CD14-positive monocyte (primary cell): ENCODE measurements at regions not wholly inside any gene's neighbourhood (a gene's known extent, or its start where the extent isn't known, plus 50 kb on each side); places are given as distances from the start of the nearest gene placed in this dataset.

Source experiments
- DNase-seq, 3 donors: peaks; one replicate each; pipeline ENCODE4 v3.0.0-alpha.2; 2011 to 2022
- H2AFZ ChIP-seq: 2 replicates; pipeline ENCODE4 v1.6.0; 2012; ENCODE audit warnings: mild to moderate bottlenecking, low read depth, low read length, inconsistent platforms; ENCODE audit not compliant: insufficient read depth, poor library complexity, severe bottlenecking
- H3K27ac ChIP-seq, 2 donors: 1 replicate in 1 of 2; 2 replicates in 1 of 2; pipeline ENCODE4 v1.5.1; 2012 to 2013; ENCODE audit warnings: low read length in 2 of 2, control low read depth in 1 of 2, inconsistent platforms in 1 of 2, low read depth in 1 of 2, mild to moderate bottlenecking in 1 of 2
- H3K27me3 ChIP-seq, 2 donors: one replicate each; pipeline versions ENCODE4 v1.6.0 to v1.6.1; 2011 to 2013; ENCODE audit warnings: low read length in 2 of 2; ENCODE audit not compliant: control insufficient read depth in 2 of 2, insufficient read depth in 2 of 2
- H3K36me3 ChIP-seq, 2 donors: replicated peaks in 1 of 2; 1 replicate in 1 of 2; 2 replicates in 1 of 2; pipeline versions ENCODE4 v1.5.1 to v1.6.1; 2012 to 2013; ENCODE audit warnings: low read length in 2 of 2, control low read depth in 1 of 2, inconsistent platforms in 1 of 2, mild to moderate bottlenecking in 1 of 2; ENCODE audit not compliant: insufficient read depth in 2 of 2, control insufficient read depth in 1 of 2
- H3K4me1 ChIP-seq, 2 donors: 1 replicate in 1 of 2; 2 replicates in 1 of 2; pipeline versions ENCODE4 v1.5.1 to v1.6.1; 2012 to 2013; ENCODE audit warnings: low read length in 2 of 2, control low read depth in 1 of 2, inconsistent platforms in 1 of 2, mild to moderate bottlenecking in 1 of 2, moderate library complexity in 1 of 2; ENCODE audit not compliant: insufficient read depth in 2 of 2, control insufficient read depth in 1 of 2
- H3K4me2 ChIP-seq: replicated peaks from 2 replicates; pipeline ENCODE3; 2012; ENCODE audit warnings: low read length, moderate library complexity, mild to moderate bottlenecking; ENCODE audit not compliant: poor library complexity, severe bottlenecking; ENCODE audit errors: extremely low read depth
- H3K4me3 ChIP-seq, 3 experiments: fragments of 200-600 bp in 1 of 3; sonication (generic) in 1 of 3; replicated peaks in 1 of 3; 1 replicate in 2 of 3; 2 replicates in 1 of 3; pipeline ENCODE4 v1.5.1; 2011 to 2013; ENCODE audit warnings: low read length in 3 of 3, mild to moderate bottlenecking in 3 of 3, control low read depth in 2 of 3, low read depth in 2 of 3, inconsistent platforms in 1 of 3, moderate library complexity in 1 of 3
- H3K79me2 ChIP-seq: 2 replicates; pipeline ENCODE4 v1.6.0; 2012; ENCODE audit warnings: mild to moderate bottlenecking, control low read depth, inconsistent platforms, low read length, moderate library complexity; ENCODE audit not compliant: insufficient read depth
- H3K9ac ChIP-seq: 2 replicates; pipeline ENCODE4 v1.6.0; 2017; ENCODE audit warnings: low read length, mild to moderate bottlenecking; ENCODE audit not compliant: insufficient read depth, poor library complexity, severe bottlenecking
- H3K9me3 ChIP-seq, 2 donors: replicated peaks in 1 of 2; 1 replicate in 1 of 2; 2 replicates in 1 of 2; pipeline versions ENCODE4 v1.5.1 to v1.6.1; 2012 to 2013; ENCODE audit warnings: low read length in 2 of 2, control low read depth in 1 of 2; ENCODE audit not compliant: control insufficient read depth in 1 of 2, insufficient read depth in 1 of 2
- H4K20me1 ChIP-seq: 2 replicates; pipeline ENCODE4 v1.6.0; 2012; ENCODE audit warnings: mild to moderate bottlenecking, low read length, control low read depth, moderate library complexity; ENCODE audit not compliant: insufficient read depth
- H3K27ac Mint-ChIP-seq, 7 donors: one replicate each; pipeline ENCODE4 v1.8.0; 2020; ENCODE audit warnings: mild to moderate bottlenecking in 7 of 7, mixed read lengths in 7 of 7, moderate library complexity in 6 of 7, inconsistent platforms in 2 of 7
- H3K27me3 Mint-ChIP-seq, 3 donors: one replicate each; pipeline ENCODE4 v1.8.0; 2021 to 2022; ENCODE audit warnings: low read depth in 3 of 3, mild to moderate bottlenecking in 3 of 3, mixed read lengths in 3 of 3, moderate library complexity in 3 of 3, inconsistent platforms in 1 of 3
- H3K36me3 Mint-ChIP-seq, 2 donors: one replicate each; pipeline ENCODE4 v1.8.0; 2020; ENCODE audit warnings: mixed read lengths in 2 of 2, inconsistent platforms in 1 of 2, mild to moderate bottlenecking in 1 of 2
- H3K4me1 Mint-ChIP-seq: one replicate; pipeline ENCODE4 v1.8.0; 2020; ENCODE audit warnings: mild to moderate bottlenecking, mixed read lengths
- H3K4me3 Mint-ChIP-seq, 2 donors: one replicate each; pipeline ENCODE4 v1.8.0; 2020; ENCODE audit warnings: mild to moderate bottlenecking in 2 of 2, mixed read lengths in 2 of 2, moderate library complexity in 1 of 2
- H3K9me3 Mint-ChIP-seq, 7 donors: one replicate each; pipeline ENCODE4 v1.8.0; 2020 to 2022; ENCODE audit warnings: mixed read lengths in 7 of 7, mild to moderate bottlenecking in 6 of 7, moderate library complexity in 6 of 7, inconsistent platforms in 2 of 7
- WGBS: methylation state at CpG from one replicate; pipeline ENCODE4 v1.1.5; 2013; ENCODE audit warnings: missing lambda C conversion rate; ENCODE audit not compliant: insufficient coverage; 5-methylcytosine and 5-hydroxymethylcytosine counted together
- intact Hi-C, 2 donors: fragments of 100-400 bp; cut with micrococcal nuclease; formaldehyde crosslinking; loops; one replicate each; pipeline versions ENCODE4 v1.15.0 to v1.15.1; 2023
- TF ChIP-seq, protein P1 (sequence below): fragments of 200-600 bp; IDR thresholded peaks from one replicate; pipeline ENCODE4 v1.8.0; 2022; ENCODE audit warnings: antibody characterized with exemption, mild to moderate bottlenecking

DNA sequence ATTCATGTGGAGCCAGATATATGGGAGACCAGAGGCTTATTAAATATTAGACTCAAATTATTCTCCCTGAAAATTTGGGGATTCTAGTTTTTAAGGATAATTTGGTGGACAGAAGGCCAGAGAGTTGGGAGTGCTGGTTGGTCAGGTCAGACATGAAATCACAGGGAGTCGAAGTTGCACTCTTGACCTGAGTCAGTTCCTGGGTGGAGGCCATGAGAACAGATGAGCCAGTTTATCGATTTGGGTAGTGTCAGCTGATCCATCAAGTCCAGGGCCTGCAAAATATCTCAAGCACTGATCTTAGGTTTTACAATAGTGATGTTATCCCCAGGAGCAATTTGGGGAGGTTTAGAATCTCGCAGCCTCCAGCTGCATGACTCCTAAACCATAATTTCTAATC is 563.5 kb upstream of the NRSN1 start:
- Histone ChIP-seq H3K9me3 (peaks cover 21 to 23% of the 10 kb centered on the region in 2 donors), H4K20me1 (no peaks in the 10 kb centered on the region), H2AFZ (no peak overlapping the region), H3K9ac (no peak overlapping the region), H3K79me2 (no peaks in the 10 kb centered on the region), H3K27ac (no peak overlapping the region), H3K4me3 (no peak overlapping the region), H3K27me3 (no peaks in the 10 kb centered on the region), H3K36me3 (no peaks in the 10 kb centered on the region), H3K4me1 (no peaks in the 10 kb centered on the region), H3K4me2 (no peak overlapping the region)
- no peaks in the 10 kb centered on the region for H3K27me3 Mint-ChIP-seq
- WGBS: 80% methylated on average over 1 of the region's 3 CpGs
- no peaks in the 10 kb centered on the region for H3K36me3 Mint-ChIP-seq
- TF ChIP-seq, protein P1, sequence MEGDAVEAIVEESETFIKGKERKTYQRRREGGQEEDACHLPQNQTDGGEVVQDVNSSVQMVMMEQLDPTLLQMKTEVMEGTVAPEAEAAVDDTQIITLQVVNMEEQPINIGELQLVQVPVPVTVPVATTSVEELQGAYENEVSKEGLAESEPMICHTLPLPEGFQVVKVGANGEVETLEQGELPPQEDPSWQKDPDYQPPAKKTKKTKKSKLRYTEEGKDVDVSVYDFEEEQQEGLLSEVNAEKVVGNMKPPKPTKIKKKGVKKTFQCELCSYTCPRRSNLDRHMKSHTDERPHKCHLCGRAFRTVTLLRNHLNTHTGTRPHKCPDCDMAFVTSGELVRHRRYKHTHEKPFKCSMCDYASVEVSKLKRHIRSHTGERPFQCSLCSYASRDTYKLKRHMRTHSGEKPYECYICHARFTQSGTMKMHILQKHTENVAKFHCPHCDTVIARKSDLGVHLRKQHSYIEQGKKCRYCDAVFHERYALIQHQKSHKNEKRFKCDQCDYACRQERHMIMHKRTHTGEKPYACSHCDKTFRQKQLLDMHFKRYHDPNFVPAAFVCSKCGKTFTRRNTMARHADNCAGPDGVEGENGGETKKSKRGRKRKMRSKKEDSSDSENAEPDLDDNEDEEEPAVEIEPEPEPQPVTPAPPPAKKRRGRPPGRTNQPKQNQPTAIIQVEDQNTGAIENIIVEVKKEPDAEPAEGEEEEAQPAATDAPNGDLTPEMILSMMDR: no peak
- intact Hi-C loops: no loop called here
- no peak overlapping the region for H3K4me3 Mint-ChIP-seq
- no peaks in the 10 kb centered on the region for H3K4me1 Mint-ChIP-seq
- no peak for DNase-seq
- H3K27ac Mint-ChIP-seq: no peak overlapping the region
- peaks cover 0 to 35% (median 5%) of the 10 kb centered on the region in 7 donors for H3K9me3 Mint-ChIP-seq

DNA sequence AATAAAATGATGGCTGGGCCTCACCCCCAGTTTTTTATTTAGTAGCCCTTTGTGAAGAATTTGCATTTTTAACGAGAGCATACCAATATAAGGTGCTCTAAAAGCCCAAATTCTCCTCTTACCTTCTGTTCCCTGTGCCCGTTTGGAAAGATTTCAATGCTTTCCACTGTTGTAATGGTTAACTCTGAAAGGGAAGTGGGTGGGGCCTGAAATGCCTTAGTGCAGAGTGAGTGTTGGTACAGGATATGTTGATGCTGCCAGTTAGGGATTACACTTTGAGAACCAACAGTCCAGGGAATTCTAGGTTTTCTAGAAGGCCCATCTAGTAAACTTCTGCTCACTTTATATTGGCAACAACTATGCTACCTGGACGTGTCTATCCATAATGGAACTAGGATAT is 562.7 kb upstream of the NRSN1 start:
- no peak overlapping the region for H3K9ac ChIP-seq
- TF ChIP-seq, protein P1: no peak
- DNase-seq: no peak
- WGBS: no CpG with 5 or more reads among the region's 3 CpGs
- no peaks in the 10 kb centered on the region for H3K27me3 Mint-ChIP-seq
- H3K9me3 Mint-ChIP-seq: peaks cover 0 to 35% (median 5%) of the 10 kb centered on the region in 7 donors
- H3K36me3 Mint-ChIP-seq: no peaks in the 10 kb centered on the region
- no peak overlapping the region for H3K4me3 ChIP-seq
- H3K36me3 ChIP-seq: no peaks in the 10 kb centered on the region
- no peaks in the 10 kb centered on the region for H3K79me2 ChIP-seq
- H3K27ac ChIP-seq: no peak overlapping the region
- H3K9me3 ChIP-seq: peaks cover 21 to 23% of the 10 kb centered on the region in 2 donors
- H3K27me3 ChIP-seq: no peaks in the 10 kb centered on the region
- no peak overlapping the region for H3K4me2 ChIP-seq
- no peak overlapping the region for H2AFZ ChIP-seq
- H3K27ac Mint-ChIP-seq: no peak overlapping the region
- no peaks in the 10 kb centered on the region for H3K4me1 Mint-ChIP-seq
- no peaks in the 10 kb centered on the region for H4K20me1 ChIP-seq
- H3K4me3 Mint-ChIP-seq: no peak overlapping the region
- H3K4me1 ChIP-seq: no peaks in the 10 kb centered on the region
- intact Hi-C loops: no loop called here
